GM19463 (cell line): ENCODE measurements at regions not wholly inside any gene's neighbourhood (a gene's known extent, or its start where the extent isn't known, plus 50 kb on each side); places are given as distances from the start of the nearest gene placed in this dataset.
"Not testable (repeated sequence)": the region's sequence is repeated elsewhere in the genome, so short reads cannot be mapped to it uniquely, and the experiment has no call there.

Experiments used
- ATAC-seq: cut with Tn5 transposase; IDR thresholded peaks from one replicate; pipeline ENCODE4 v1.9.1; 2021; ENCODE audit warnings: mild to moderate bottlenecking, moderate library complexity; ENCODE audit not compliant: unreplicated experiment

- ATAC-seq, result no peak
These were observed 111.2 kb upstream of the XIST start for GRCh38 chrX:73963682-73964081.

- no peak for ATAC-seq
These were observed 110.4 kb upstream of the XIST start for GRCh38 chrX:73962948-73963347.

GRCh38 chrX:73961867-73962266 is 109.4 kb upstream of the XIST start:
- ATAC-seq, result not testable (repeated sequence)

- no peak for ATAC-seq
These were observed 92.0 kb upstream of the XIST start for GRCh38 chrX:73944563-73944908.

GRCh38 chrX:73943693-73944562 is 91.4 kb upstream of the XIST start:
- ATAC-seq, result peak; percentile 99

- ATAC-seq, result no peak
These were observed 88.5 kb upstream of the XIST start for GRCh38 chrX:73940893-73941470.

- ATAC-seq, result not testable (repeated sequence)
These were observed 85.3 kb upstream of the XIST start for GRCh38 chrX:73937843-73938242.

GRCh38 chrX:73932522-73932921 is 80.0 kb upstream of the XIST start:
- no peak for ATAC-seq

- no peak for ATAC-seq
These were observed 77.8 kb upstream of the XIST start for GRCh38 chrX:73930300-73930699.

GRCh38 chrX:73922856-73923455 is 70.4 kb upstream of the XIST start:
- no peak for ATAC-seq

- ATAC-seq, result no peak
These were observed 64.6 kb upstream of the XIST start for GRCh38 chrX:73916931-73917667.

- no peak for ATAC-seq
These were observed 64.0 kb upstream of the XIST start for GRCh38 chrX:73916489-73916888.

GRCh38 chrX:73914792-73915191 is 62.3 kb upstream of the XIST start:
- not testable (repeated sequence) for ATAC-seq

GRCh38 chrX:73913580-73913979 is 61.1 kb upstream of the XIST start:
- ATAC-seq, result no peak

GRCh38 chrX:73911946-73912345 is 59.4 kb upstream of the XIST start:
- not testable (repeated sequence) for ATAC-seq

- ATAC-seq, result not testable (repeated sequence)
These were observed 53.3 kb upstream of the XIST start for GRCh38 chrX:73905749-73906374.

- ATAC-seq, result no peak
These were observed 51.4 kb upstream of the XIST start for GRCh38 chrX:73903941-73904340.
